GM23338 (cell line): ENCODE measurements at regions not wholly inside any gene's neighbourhood (a gene's known extent, or its start where the extent isn't known, plus 50 kb on each side); places are given as distances from the start of the nearest gene placed in this dataset.

Experiments
- ATAC-seq: fragments of 200-7000 bp; cut with Tn5 transposase; 3 replicates; pipeline ENCODE4 v1.9.1; 2020
- DNase-seq: peaks from one replicate; pipeline ENCODE4 v3.0.0-alpha.2; 2015; ENCODE audit warnings: low spot score
- H2AFZ ChIP-seq: fragments of 200-600 bp; sonication (generic); 2 replicates; pipeline ENCODE4 v1.8.0; 2016; ENCODE audit warnings: antibody characterized with exemption, mild to moderate bottlenecking, moderate library complexity
- H3F3A ChIP-seq: fragments of 200-600 bp; sonication (generic); replicated peaks from 2 replicates; pipeline ENCODE4 v1.8.0; 2017; ENCODE audit warnings: antibody characterized with exemption, mixed run types, low read depth
- H3K27ac ChIP-seq: fragments of 200-600 bp; sonication (generic); 2 replicates; pipeline ENCODE4 v1.6.1; 2016; ENCODE audit warnings: low read depth
- H3K27me3 ChIP-seq: fragments of 200-600 bp; sonication (generic); 2 replicates; pipeline ENCODE4 v1.8.0; 2016; ENCODE audit warnings: mild to moderate bottlenecking, mixed run types, moderate library complexity; ENCODE audit not compliant: insufficient read depth
- H3K36me3 ChIP-seq: fragments of 200-600 bp; sonication (generic); 2 replicates; pipeline ENCODE4 v1.8.0; 2016; ENCODE audit warnings: mild to moderate bottlenecking; ENCODE audit not compliant: insufficient read depth
- H3K4me1 ChIP-seq: fragments of 200-600 bp; sonication (generic); 2 replicates; pipeline ENCODE4 v1.8.0; 2016; ENCODE audit warnings: mild to moderate bottlenecking, moderate library complexity; ENCODE audit not compliant: insufficient read depth
- H3K4me2 ChIP-seq: fragments of 200-600 bp; sonication (generic); 2 replicates; pipeline ENCODE4 v1.7.1; 2017; ENCODE audit warnings: mixed run types
- H3K4me3 ChIP-seq: fragments of 200-600 bp; sonication (generic); 2 replicates; pipeline ENCODE4 v1.6.1; 2016; ENCODE audit warnings: mixed run types
- H3K79me2 ChIP-seq: fragments of 200-600 bp; sonication (generic); replicated peaks from 2 replicates; pipeline ENCODE4 v1.8.0; 2017; ENCODE audit warnings: mild to moderate bottlenecking; ENCODE audit not compliant: insufficient read depth
- H3K9me2 ChIP-seq: fragments of 200-600 bp; sonication (generic); 2 replicates; pipeline ENCODE4 v1.8.0; 2017; ENCODE audit not compliant: insufficient read depth
- H4K20me1 ChIP-seq: fragments of 200-600 bp; sonication (generic); replicated peaks from 2 replicates; pipeline ENCODE4 v1.8.0; 2017; ENCODE audit warnings: mild to moderate bottlenecking; ENCODE audit not compliant: insufficient read depth
- H3K27ac Mint-ChIP-seq: 2 replicates; pipeline ENCODE4 v1.8.0; 2020; ENCODE audit warnings: inconsistent platforms, mild to moderate bottlenecking, moderate library complexity, mixed read lengths
- H3K27me3 Mint-ChIP-seq: 3 replicates; pipeline ENCODE4 v1.8.0; 2022; ENCODE audit warnings: low read depth, mild to moderate bottlenecking, moderate library complexity, mixed read lengths, inconsistent platforms; ENCODE audit not compliant: insufficient read depth, poor library complexity
- H3K36me3 Mint-ChIP-seq: 3 replicates; pipeline ENCODE4 v1.8.0; 2021; ENCODE audit warnings: low read depth, mild to moderate bottlenecking, inconsistent platforms, moderate library complexity, mixed read lengths
- H3K4me1 Mint-ChIP-seq: 3 replicates; pipeline ENCODE4 v1.8.0; 2020; ENCODE audit warnings: mild to moderate bottlenecking, inconsistent platforms, mixed read lengths
- H3K4me3 Mint-ChIP-seq: 3 replicates; pipeline ENCODE4 v1.8.0; 2021; ENCODE audit warnings: moderate library complexity, mild to moderate bottlenecking, inconsistent platforms, mixed read lengths
- H3K9me3 Mint-ChIP-seq: 3 replicates; pipeline ENCODE4 v1.8.0; 2020; ENCODE audit warnings: moderate library complexity, mild to moderate bottlenecking, inconsistent platforms, mixed read lengths
- CREB1 ChIP-seq: fragments of 250-450 bp; sonication (Bioruptor Pico); IDR thresholded peaks from 2 replicates; pipeline ENCODE4 v1.5.0; 2020; ENCODE audit warnings: low read depth, mild to moderate bottlenecking, moderate library complexity
- CTCF ChIP-seq, 2 experiments: fragments of 200-600 bp in 1 of 2; sonication (generic) in 1 of 2; conservative IDR thresholded peaks; 2 replicates each; pipeline versions ENCODE4 v1.5.1 to v1.6.1; 2016 to 2017; ENCODE audit warnings: antibody characterized with exemption in 2 of 2, low read depth in 2 of 2, mild to moderate bottlenecking in 2 of 2, moderate library complexity in 1 of 2
- ETS1 ChIP-seq: IDR thresholded peaks from 2 replicates; pipeline ENCODE4 v1.6.1; 2016; ENCODE audit warnings: antibody characterized with exemption
- EZH2 ChIP-seq: fragments of 200-600 bp; sonication (generic); IDR thresholded peaks from one replicate; pipeline ENCODE4 v1.8.0; 2017; ENCODE audit warnings: antibody characterized with exemption, mild to moderate bottlenecking, low read depth; ENCODE audit not compliant: unreplicated experiment
- EZH2phosphoT487 ChIP-seq: fragments of 200-600 bp; sonication (generic); IDR thresholded peaks from one replicate; pipeline ENCODE4 v1.8.1; 2018; ENCODE audit warnings: antibody characterized with exemption; ENCODE audit not compliant: unreplicated experiment
- JUNB ChIP-seq: IDR thresholded peaks from one replicate; pipeline ENCODE4 v1.6.1; 2016; ENCODE audit warnings: antibody characterized with exemption; ENCODE audit not compliant: unreplicated experiment
- NANOG ChIP-seq: IDR thresholded peaks from 2 replicates; pipeline ENCODE4 v1.6.1; 2016; ENCODE audit warnings: antibody characterized with exemption, borderline replicate concordance
- POLR2AphosphoS5 ChIP-seq: IDR thresholded peaks from 2 replicates; pipeline ENCODE4 v1.6.1; 2016; ENCODE audit warnings: antibody characterized with exemption, low read depth
- REST ChIP-seq: IDR thresholded peaks from one replicate; pipeline ENCODE4 v1.6.1; 2018; ENCODE audit warnings: antibody characterized with exemption; ENCODE audit not compliant: unreplicated experiment
- ZNF114 ChIP-seq: fragments of 250-450 bp; sonication (Bioruptor Pico); IDR thresholded peaks from 2 replicates; pipeline ENCODE4 v1.5.0; 2020; ENCODE audit warnings: mild to moderate bottlenecking, moderate library complexity

GRCh38 chr2:22826703-22827102, 558.3 kb upstream of the KLHL29 start:
- no peaks in the 10 kb centered on the region for H3K36me3 Mint-ChIP-seq
- H3K27me3 ChIP-seq = no peaks in the 10 kb centered on the region
- no peak overlapping the region for H3K4me3 Mint-ChIP-seq

GRCh38 chr2:22829791-22830190, 555.2 kb upstream of the KLHL29 start:
- Histone ChIP-seq H3F3A (no peaks in the 10 kb centered on the region), H4K20me1 (no peaks in the 10 kb centered on the region), H3K27me3 (no peaks in the 10 kb centered on the region), H3K4me2 (no peak overlapping the region), H3K36me3 (no peaks in the 10 kb centered on the region), H3K79me2 (no peaks in the 10 kb centered on the region), H3K27ac (no peak overlapping the region), H3K4me1 (no peaks in the 10 kb centered on the region), H3K9me2 (no peaks in the 10 kb centered on the region), H2AFZ (no peak overlapping the region; the same call in 1 of the 2 replicates), H3K4me3 (no peak overlapping the region)
- TF ChIP-seq ZNF114 (no peak), POLR2AphosphoS5 (no peak), JUNB (no peak), CREB1 (CRISPR knock-in tag) (no peak), NANOG (no peak), REST (no peak)
- no peak overlapping the region for H3K27ac Mint-ChIP-seq
- no peak for DNase-seq
- no peak for ATAC-seq
- H3K4me1 Mint-ChIP-seq = peaks cover 8% of the 10 kb centered on the region
- H3K36me3 Mint-ChIP-seq = no peaks in the 10 kb centered on the region
- H3K4me3 Mint-ChIP-seq = no peak overlapping the region
- no peaks in the 10 kb centered on the region for H3K9me3 Mint-ChIP-seq
- peaks cover 2% of the 10 kb centered on the region for H3K27me3 Mint-ChIP-seq

More at GRCh38 chr2:22826703-22827102, 558.3 kb upstream of the KLHL29 start:
- Histone ChIP-seq H3K36me3 (no peaks in the 10 kb centered on the region), H3F3A (no peaks in the 10 kb centered on the region), H2AFZ (no peak overlapping the region), H3K4me1 (no peaks in the 10 kb centered on the region), H3K9me2 (no peaks in the 10 kb centered on the region), H3K4me2 (no peak overlapping the region), H3K27ac (no peak overlapping the region), H4K20me1 (no peaks in the 10 kb centered on the region), H3K79me2 (no peaks in the 10 kb centered on the region), H3K4me3 (no peak overlapping the region)
- ATAC-seq (no peak), DNase-seq (no peak)
- Mint-ChIP-seq H3K27me3 (peaks cover 2% of the 10 kb centered on the region), H3K9me3 (no peaks in the 10 kb centered on the region), H3K4me1 (peaks cover 8% of the 10 kb centered on the region), H3K27ac (no peak overlapping the region)
- no peak for TF ChIP-seq CTCF (conservative IDR thresholded peaks at IDR 0.05; ENCODE audit: low read depth in 2 of 2)
- TF ChIP-seq EZH2 = no peak
- TF ChIP-seq POLR2AphosphoS5 = no peak
- no peak for TF ChIP-seq ETS1
- no peak for TF ChIP-seq ZNF114
- TF ChIP-seq JUNB = no peak
- TF ChIP-seq EZH2phosphoT487 = no peak
